Lung (tissue), 11 donors: ENCODE measurements at regions not wholly inside any gene's neighbourhood (a gene's known extent, or its start where the extent isn't known, plus 50 kb on each side); places are given as distances from the start of the nearest gene placed in this dataset.

Source experiments
- ATAC-seq: fragments of 200-7000 bp; cut with Tn5 transposase; one replicate; pipeline ENCODE4 v1.9.1; 2020; ENCODE audit warnings: moderate number of reproducible peaks; ENCODE audit not compliant: insufficient read depth, low FRiP score
- DNase-seq, 3 donors: peaks; one replicate each; pipeline ENCODE4 v3.0.0-alpha.2; 2013 to 2017
- H3K27ac ChIP-seq, 2 donors: one replicate each; pipeline ENCODE4 v1.5.1; 2013; ENCODE audit warnings: mild to moderate bottlenecking in 2 of 2, moderate library complexity in 2 of 2, control low read depth in 1 of 2, inconsistent platforms in 1 of 2, low read depth in 1 of 2, low read length in 1 of 2
- H3K27me3 ChIP-seq, 3 donors: one replicate each; pipeline ENCODE4 v1.5.1; 2013; ENCODE audit warnings: low read length in 2 of 3; ENCODE audit not compliant: control insufficient read depth in 3 of 3, insufficient read depth in 3 of 3
- H3K36me3 ChIP-seq, 4 donors: one replicate each; pipeline ENCODE4 v1.5.1; 2013; ENCODE audit warnings: low read length in 4 of 4, mild to moderate bottlenecking in 1 of 4, moderate library complexity in 1 of 4; ENCODE audit not compliant: control insufficient read depth in 4 of 4, insufficient read depth in 4 of 4
- H3K4me1 ChIP-seq, 5 donors: one replicate each; pipeline ENCODE4 v1.5.1; 2013; ENCODE audit warnings: low read length in 5 of 5, mild to moderate bottlenecking in 2 of 5, moderate library complexity in 1 of 5; ENCODE audit not compliant: control insufficient read depth in 5 of 5, insufficient read depth in 5 of 5
- H3K4me3 ChIP-seq: one replicate; pipeline ENCODE4 v1.5.1; 2013; ENCODE audit warnings: mild to moderate bottlenecking, control low read depth, moderate library complexity
- H3K9ac ChIP-seq, 2 donors: one replicate each; pipeline ENCODE4 v1.5.1; 2013; ENCODE audit warnings: low read length in 2 of 2, control low read depth in 1 of 2; ENCODE audit not compliant: insufficient read depth in 1 of 2
- H3K9me3 ChIP-seq, 4 donors: one replicate each; pipeline ENCODE4 v1.5.1; 2013; ENCODE audit warnings: low read length in 3 of 4, mild to moderate bottlenecking in 1 of 4, moderate library complexity in 1 of 4; ENCODE audit not compliant: control insufficient read depth in 4 of 4, insufficient read depth in 3 of 4
- WGBS, 2 donors: extraction: QIAGEN DNeasy Blood & Tissue Kit; methylation state at CpG; one replicate each; pipeline ENCODE4 v1.1.7; 2013; 5-methylcytosine and 5-hydroxymethylcytosine counted together
- TF ChIP-seq, protein P1 (sequence below): IDR thresholded peaks from 2 replicates; pipeline ENCODE4 v1.5.1; 2012; ENCODE audit warnings: mild to moderate bottlenecking; ENCODE audit errors: control extremely low read depth, extremely low read depth
- donor health status: control.
- donor health status: control.
- donor health status: Bipolar disorder and iron deficiency.
- donor health status: healthy.
- donor health status: DM: yes; HTN: yes; CAD: no.

DNA sequence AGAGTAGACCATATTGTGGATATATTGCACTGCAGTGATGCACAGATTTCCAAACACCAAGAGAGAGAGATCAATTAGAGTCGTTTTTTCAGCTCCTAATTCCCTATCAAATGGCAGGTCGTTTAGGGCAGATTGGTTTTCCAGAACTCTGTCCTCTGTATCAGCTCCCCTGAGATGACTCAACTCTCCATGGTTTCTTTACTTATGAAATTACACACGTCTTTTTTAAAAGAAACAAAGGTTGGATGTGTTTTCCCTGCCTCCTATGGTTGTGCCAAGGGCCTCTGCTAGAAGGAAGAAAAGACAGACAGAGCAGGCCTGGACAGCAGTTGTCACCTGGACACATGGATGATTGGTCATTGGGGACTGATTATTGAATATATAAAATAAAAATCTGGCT lies 478.1 kb upstream of the NBEA start:
- H3K4me1 ChIP-seq = peaks cover under 1 to 20% (median 5%) of the 10 kb centered on the region in 5 donors
- H3K9me3 ChIP-seq = no peaks in the 10 kb centered on the region
- no peaks in the 10 kb centered on the region for H3K36me3 ChIP-seq
- H3K27ac ChIP-seq = no peak overlapping the region
- no peak for DNase-seq
- no peak overlapping the region for H3K9ac ChIP-seq
- H3K27me3 ChIP-seq = no peaks in the 10 kb centered on the region
- WGBS, 2 donors = 62 to 69% methylated on average over 3 of the region's 3 CpGs
- TF ChIP-seq, protein P1, sequence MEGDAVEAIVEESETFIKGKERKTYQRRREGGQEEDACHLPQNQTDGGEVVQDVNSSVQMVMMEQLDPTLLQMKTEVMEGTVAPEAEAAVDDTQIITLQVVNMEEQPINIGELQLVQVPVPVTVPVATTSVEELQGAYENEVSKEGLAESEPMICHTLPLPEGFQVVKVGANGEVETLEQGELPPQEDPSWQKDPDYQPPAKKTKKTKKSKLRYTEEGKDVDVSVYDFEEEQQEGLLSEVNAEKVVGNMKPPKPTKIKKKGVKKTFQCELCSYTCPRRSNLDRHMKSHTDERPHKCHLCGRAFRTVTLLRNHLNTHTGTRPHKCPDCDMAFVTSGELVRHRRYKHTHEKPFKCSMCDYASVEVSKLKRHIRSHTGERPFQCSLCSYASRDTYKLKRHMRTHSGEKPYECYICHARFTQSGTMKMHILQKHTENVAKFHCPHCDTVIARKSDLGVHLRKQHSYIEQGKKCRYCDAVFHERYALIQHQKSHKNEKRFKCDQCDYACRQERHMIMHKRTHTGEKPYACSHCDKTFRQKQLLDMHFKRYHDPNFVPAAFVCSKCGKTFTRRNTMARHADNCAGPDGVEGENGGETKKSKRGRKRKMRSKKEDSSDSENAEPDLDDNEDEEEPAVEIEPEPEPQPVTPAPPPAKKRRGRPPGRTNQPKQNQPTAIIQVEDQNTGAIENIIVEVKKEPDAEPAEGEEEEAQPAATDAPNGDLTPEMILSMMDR = no peak
- ATAC-seq = no peak
- no peak overlapping the region for H3K4me3 ChIP-seq

DNA sequence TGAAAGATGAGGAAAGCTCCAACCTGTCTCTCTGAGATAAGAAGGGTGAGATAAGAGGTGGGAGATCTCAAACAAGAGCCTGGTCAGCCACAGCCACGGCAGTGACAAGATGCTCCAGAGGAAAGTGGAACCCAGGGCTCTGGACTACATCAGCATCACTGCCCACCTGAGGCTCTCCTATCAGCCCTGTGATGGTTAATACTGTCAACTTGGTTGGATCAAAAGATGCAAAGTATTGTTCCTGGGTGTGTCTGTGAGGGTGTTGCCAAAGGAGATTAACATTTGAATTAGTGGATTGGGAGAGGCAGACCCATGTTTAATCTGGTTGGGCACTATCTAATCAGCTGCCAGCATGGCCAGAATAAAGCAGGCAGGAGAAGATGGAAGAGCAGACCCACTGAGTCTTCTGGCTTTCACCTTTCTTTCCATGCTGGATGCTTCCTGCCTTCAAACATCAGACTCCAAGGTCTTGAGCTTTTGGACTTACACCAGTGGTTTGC lies 476.6 kb upstream of the NBEA start:
- Histone ChIP-seq H3K4me3 (no peak overlapping the region), H3K9me3 (no peaks in the 10 kb centered on the region), H3K27ac (no peak overlapping the region), H3K36me3 (no peaks in the 10 kb centered on the region), H3K4me1 (peaks cover 2 to 18% (median 10%) of the 10 kb centered on the region in 5 donors), H3K27me3 (no peaks in the 10 kb centered on the region), H3K9ac (no peak overlapping the region)
- ATAC-seq (no peak), DNase-seq (no peak)
- TF ChIP-seq, protein P1 = no peak
- WGBS, 2 donors = 59% methylated on average over 1 of the region's 1 CpG

DNA sequence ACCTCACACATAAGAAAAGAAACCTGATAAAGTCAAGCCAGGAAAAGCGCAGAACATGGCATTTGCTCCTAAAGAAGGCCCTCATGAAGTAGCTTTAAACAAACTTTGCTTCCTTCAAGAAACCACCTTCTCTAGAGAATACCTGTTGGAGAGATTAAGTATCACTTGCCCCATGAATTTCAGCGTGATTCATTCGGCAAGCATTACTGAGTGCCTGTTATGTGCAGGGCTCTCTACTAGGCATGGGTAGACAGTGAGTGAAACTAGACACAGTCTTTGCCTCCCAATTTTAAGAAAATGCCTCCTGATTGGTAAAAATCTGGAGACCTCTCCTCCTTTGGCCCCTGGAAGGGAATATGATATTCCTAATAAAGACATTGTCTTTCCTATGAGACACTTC lies 475.8 kb upstream of the NBEA start:
- Histone ChIP-seq H3K9ac (no peak overlapping the region), H3K27me3 (no peaks in the 10 kb centered on the region), H3K36me3 (no peaks in the 10 kb centered on the region), H3K27ac (no peak overlapping the region), H3K9me3 (no peaks in the 10 kb centered on the region), H3K4me1 (peaks cover 2 to 18% (median 10%) of the 10 kb centered on the region in 5 donors), H3K4me3 (no peak overlapping the region)
- peak; percentile 38 for ATAC-seq
- DNase-seq = no peak
- 82 to 90% methylated on average over 3 of the region's 3 CpGs for WGBS, 2 donors
- TF ChIP-seq, protein P1 = no peak

DNA sequence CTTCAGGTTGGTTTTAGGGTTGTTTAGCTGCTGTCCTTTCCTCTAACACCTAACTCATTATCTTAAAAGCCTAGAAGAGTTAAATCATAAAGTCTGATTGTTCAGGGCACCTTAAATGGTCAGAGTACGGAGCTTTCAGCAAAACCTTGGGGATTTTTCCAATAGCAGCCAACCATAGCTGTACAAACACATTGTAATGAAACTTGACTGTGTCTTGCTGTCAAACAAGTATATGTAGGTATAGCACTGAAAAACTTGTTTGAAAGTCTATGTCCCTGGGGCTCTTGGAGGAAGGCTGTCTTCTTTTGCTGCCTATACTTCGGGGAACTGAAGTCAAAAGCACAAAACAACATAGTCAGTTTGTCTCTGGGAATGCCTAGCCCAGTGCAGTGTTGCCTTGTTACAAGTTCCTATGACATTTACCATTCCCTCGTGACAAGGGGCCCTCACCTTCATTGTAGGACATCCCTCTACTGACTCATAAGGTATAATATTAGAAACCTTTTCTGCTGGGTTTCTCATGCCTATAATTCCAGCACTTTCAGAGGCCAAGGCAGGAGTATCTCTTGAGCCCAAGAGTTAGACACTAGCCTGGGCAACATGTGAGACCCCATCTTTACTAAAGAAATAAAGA lies 474.5 kb upstream of the NBEA start:
- Histone ChIP-seq H3K27ac (no peak overlapping the region), H3K4me3 (no peak overlapping the region), H3K27me3 (no peaks in the 10 kb centered on the region), H3K9ac (no peak overlapping the region), H3K9me3 (no peaks in the 10 kb centered on the region), H3K4me1 (peaks cover 2 to 18% (median 10%) of the 10 kb centered on the region in 5 donors), H3K36me3 (no peaks in the 10 kb centered on the region)
- WGBS, 2 donors = 77 to 88% methylated on average over 3 of the region's 3 CpGs
- no peak for ATAC-seq
- DNase-seq = no peak
- TF ChIP-seq, protein P1 = no peak
